Sigmoid colon (tissue), 6 donors: ENCODE measurements at regions not wholly inside any gene's neighbourhood (a gene's known extent, or its start where the extent isn't known, plus 50 kb on each side); places are given as distances from the start of the nearest gene placed in this dataset.

Experiments
- DNase-seq: peaks from one replicate; pipeline ENCODE4 v3.0.0-alpha.2; 2019
- H3K27ac ChIP-seq, 4 donors: fragments of 200-600 bp; sonication (generic); one replicate each; pipeline ENCODE4 v1.5.1; 2016 to 2019; ENCODE audit warnings: mild to moderate bottlenecking in 1 of 4
- H3K27me3 ChIP-seq, 3 donors: fragments of 200-600 bp; sonication (generic); one replicate each; pipeline ENCODE4 v1.5.1; 2019; ENCODE audit warnings: mild to moderate bottlenecking in 1 of 3
- H3K36me3 ChIP-seq, 4 donors: fragments of 200-600 bp; sonication (generic); one replicate each; pipeline ENCODE4 v1.5.1; 2016 to 2019
- H3K4me1 ChIP-seq, 4 donors: fragments of 200-600 bp; sonication (generic); one replicate each; pipeline ENCODE4 v1.5.1; 2017 to 2019
- H3K4me3 ChIP-seq, 4 donors: fragments of 200-600 bp; sonication (generic); one replicate each; pipeline ENCODE4 v1.5.1; 2017 to 2019; ENCODE audit warnings: mild to moderate bottlenecking in 2 of 4, moderate library complexity in 1 of 4
- H3K9me3 ChIP-seq, 4 donors: fragments of 200-600 bp in 3 of 4; sonication (generic) in 3 of 4; one replicate each; pipeline versions ENCODE4 v1.5.1 to v1.6.1; 2013 to 2019
- CTCF ChIP-seq, 4 experiments: fragments of 450-650 bp in 3 of 4; fragments of 200-600 bp in 1 of 4; IDR thresholded peaks; one replicate each; pipeline ENCODE4 v1.5.1; 2016 to 2019; ENCODE audit warnings: antibody characterized with exemption in 4 of 4, mild to moderate bottlenecking in 3 of 4, moderate library complexity in 2 of 4
- EP300 ChIP-seq, 4 donors: sonication (generic); formaldehyde crosslinking; IDR thresholded peaks; one replicate each; pipeline ENCODE4 v1.6.1; 2017; ENCODE audit warnings: antibody characterized with exemption in 4 of 4
- POLR2A ChIP-seq, 2 donors: fragments of 450-650 bp; IDR thresholded peaks; one replicate each; pipeline ENCODE4 v1.6.1; 2016; ENCODE audit warnings: antibody characterized with exemption in 2 of 2, mild to moderate bottlenecking in 2 of 2, moderate library complexity in 2 of 2
- POLR2AphosphoS5 ChIP-seq, 4 donors: sonication (generic); formaldehyde crosslinking; IDR thresholded peaks; one replicate each; pipeline ENCODE4 v1.6.1; 2017; ENCODE audit warnings: antibody characterized with exemption in 4 of 4
- WGBS, 2 donors: extraction: QIAGEN DNeasy Blood & Tissue Kit; methylation state at CpG; one replicate each; pipeline ENCODE4 v1.1.7; 2013; 5-methylcytosine and 5-hydroxymethylcytosine counted together
- intact Hi-C: fragments of 100-400 bp; cut with DNase I; formaldehyde crosslinking; loops from one replicate; pipeline ENCODE4 v1.15.1; 2023
- donor health status: healthy with polysubstance abuse.
- donor health status: healthy.

- Histone ChIP-seq H3K27me3 (no peaks in the 10 kb centered on the region), H3K27ac (no peak overlapping the region), H3K4me3 (no peak overlapping the region), H3K36me3 (no peaks in the 10 kb centered on the region), H3K4me1 (no peaks in the 10 kb centered on the region), H3K9me3 (peaks cover 0 to 13% (median 6%) of the 10 kb centered on the region in 4 donors)
- DNase-seq: no peak
- WGBS, 2 donors: 94 to 96% methylated on average over 4 of the region's 4 CpGs
- intact Hi-C loops: no loop called here
- no peak for TF ChIP-seq POLR2AphosphoS5 (IDR thresholded peaks at IDR 0.05)
- no peak for TF ChIP-seq CTCF (IDR thresholded peaks at IDR 0.05)
- TF ChIP-seq EP300 (IDR thresholded peaks at IDR 0.05): no peak
- TF ChIP-seq POLR2A (IDR thresholded peaks at IDR 0.05): no peak
These were observed 186.6 kb downstream of the URB2 start for GRCh38 chr1:229812693-229813092.

GRCh38 chr1:229815076-229815475 is 189.0 kb downstream of the URB2 start:
- H3K4me3 ChIP-seq: no peak overlapping the region
- DNase-seq: no peak
- H3K9me3 ChIP-seq: peaks cover 0 to 6% (median 3%) of the 10 kb centered on the region in 4 donors
- WGBS, 2 donors: 92 to 95% methylated on average over 4 of the region's 4 CpGs
- H3K27me3 ChIP-seq: no peaks in the 10 kb centered on the region
- intact Hi-C loops: no loop called here
- no peak for TF ChIP-seq POLR2AphosphoS5 (IDR thresholded peaks at IDR 0.05)
- no peak for TF ChIP-seq POLR2A (IDR thresholded peaks at IDR 0.05)
- TF ChIP-seq CTCF (IDR thresholded peaks at IDR 0.05): no peak
- no peak for TF ChIP-seq EP300 (IDR thresholded peaks at IDR 0.05)
- no peaks in the 10 kb centered on the region for H3K36me3 ChIP-seq
- H3K4me1 ChIP-seq: no peaks in the 10 kb centered on the region
- H3K27ac ChIP-seq: no peak overlapping the region

GRCh38 chr1:229815961-229816360 is 189.9 kb downstream of the URB2 start:
- intact Hi-C loops: no loop called here
- no peak for DNase-seq
- H3K27ac ChIP-seq: no peak overlapping the region
- no peaks in the 10 kb centered on the region for H3K27me3 ChIP-seq
- H3K36me3 ChIP-seq: no peaks in the 10 kb centered on the region
- no peaks in the 10 kb centered on the region for H3K9me3 ChIP-seq
- no peak for TF ChIP-seq POLR2A (IDR thresholded peaks at IDR 0.05)
- no peak for TF ChIP-seq EP300 (IDR thresholded peaks at IDR 0.05)
- no peak for TF ChIP-seq POLR2AphosphoS5 (IDR thresholded peaks at IDR 0.05)
- no peak for TF ChIP-seq CTCF (IDR thresholded peaks at IDR 0.05)
- H3K4me3 ChIP-seq: no peak overlapping the region
- 76 to 84% methylated on average over 2 of the region's 2 CpGs for WGBS, 2 donors
- no peaks in the 10 kb centered on the region for H3K4me1 ChIP-seq

- TF ChIP-seq POLR2AphosphoS5 (IDR thresholded peaks at IDR 0.05): no peak
- no peak for TF ChIP-seq CTCF (IDR thresholded peaks at IDR 0.05)
- TF ChIP-seq POLR2A (IDR thresholded peaks at IDR 0.05): no peak
- no peak for TF ChIP-seq EP300 (IDR thresholded peaks at IDR 0.05)
- 89 to 93% methylated on average over 1 of the region's 1 CpG for WGBS, 2 donors
- no peaks in the 10 kb centered on the region for H3K36me3 ChIP-seq
These were observed 191.9 kb downstream of the URB2 start for GRCh38 chr1:229817936-229818335.

GRCh38 chr1:229819091-229819490 is 193.0 kb downstream of the URB2 start:
- WGBS, 2 donors: 9 to 51% methylated on average over 1 of the region's 1 CpG
- intact Hi-C loops: no loop called here
- TF ChIP-seq POLR2AphosphoS5 (IDR thresholded peaks at IDR 0.05) (no peak), EP300 (IDR thresholded peaks at IDR 0.05) (no peak), POLR2A (IDR thresholded peaks at IDR 0.05) (no peak), CTCF (IDR thresholded peaks at IDR 0.05) (no peak)
- Histone ChIP-seq H3K36me3 (no peaks in the 10 kb centered on the region), H3K4me1 (no peaks in the 10 kb centered on the region), H3K4me3 (no peak overlapping the region), H3K27ac (no peak overlapping the region), H3K9me3 (no peaks in the 10 kb centered on the region), H3K27me3 (no peaks in the 10 kb centered on the region)
- DNase-seq: no peak

More at GRCh38 chr1:229817936-229818335, 191.9 kb downstream of the URB2 start:
- no peak for DNase-seq
- intact Hi-C loops: no loop called here
- Histone ChIP-seq H3K27me3 (no peaks in the 10 kb centered on the region), H3K9me3 (no peaks in the 10 kb centered on the region), H3K27ac (no peak overlapping the region), H3K4me3 (no peak overlapping the region), H3K4me1 (no peaks in the 10 kb centered on the region)
